ENCODE measurements at regions not wholly inside any gene's neighbourhood (a gene's known extent, or its start where the extent isn't known, plus 50 kb on each side); places are given as distances from the start of the nearest gene placed in this dataset.

GRCh38 chr2:35416391-35417140, 939.0 kb upstream of the CRIM1 start:
- DNase-seq: no peak

- no peak for DNase-seq
These were observed 939.6 kb upstream of the CRIM1 start for GRCh38 chr2:35415942-35416341.

- no peak for DNase-seq
These were observed 940.3 kb upstream of the CRIM1 start for GRCh38 chr2:35415282-35415681.

- peak; percentile 33 for DNase-seq
These were observed 945.0 kb upstream of the CRIM1 start for GRCh38 chr2:35410431-35411061.

- DNase-seq: no peak
These were observed 945.8 kb upstream of the CRIM1 start for GRCh38 chr2:35409762-35410161.

GRCh38 chr2:35408320-35408719, 947.3 kb upstream of the CRIM1 start:
- DNase-seq: no peak

GRCh38 chr2:35391736-35392442, 963.7 kb upstream of the CRIM1 start:
- DNase-seq: no peak

GRCh38 chr2:35378791-35379190, 976.8 kb upstream of the CRIM1 start:
- no peak for DNase-seq

- no peak for DNase-seq
These were observed 980.7 kb upstream of the CRIM1 start for GRCh38 chr2:35374845-35375244.

- DNase-seq: no peak
These were observed 989.7 kb upstream of the CRIM1 start for GRCh38 chr2:35365859-35366258.

GRCh38 chr2:35356332-35356731, 999.2 kb upstream of the CRIM1 start:
- DNase-seq: no peak

GRCh38 chr2:35355056-35355455, 1000.5 kb upstream of the CRIM1 start:
- DNase-seq: no peak

- no peak for DNase-seq
These were observed 1008.0 kb upstream of the CRIM1 start for GRCh38 chr2:35347561-35347960.

- DNase-seq: no peak
These were observed 1012.4 kb upstream of the CRIM1 start for GRCh38 chr2:35343135-35343534.

GRCh38 chr2:35339211-35339610, 1016.4 kb upstream of the CRIM1 start:
- no peak for DNase-seq

- DNase-seq: no peak
These were observed 1017.7 kb upstream of the CRIM1 start for GRCh38 chr2:35337922-35338321.

GRCh38 chr2:35314049-35314448, 1041.5 kb upstream of the CRIM1 start:
- no peak for DNase-seq

GRCh38 chr2:35301369-35301768, 1054.2 kb upstream of the CRIM1 start:
- DNase-seq: no peak

- no peak for DNase-seq
These were observed 1057.1 kb upstream of the CRIM1 start for GRCh38 chr2:35298493-35298892.

GRCh38 chr2:35297403-35297802, 1058.2 kb upstream of the CRIM1 start:
- no peak for DNase-seq

- no peak for DNase-seq
These were observed 1060.8 kb upstream of the CRIM1 start for GRCh38 chr2:35294636-35295263.

GRCh38 chr2:35293261-35293660, 1062.3 kb upstream of the CRIM1 start:
- DNase-seq: no peak

- no peak for DNase-seq
These were observed 1063.4 kb upstream of the CRIM1 start for GRCh38 chr2:35292199-35292598.

GRCh38 chr2:35281702-35282101, 1073.9 kb upstream of the CRIM1 start:
- DNase-seq: no peak

All from activated naive CD4-positive, alpha-beta T cell treated with Interleukin-2 at 50 U/mL for 16 hours (primary cell).